GM19324 (cell line): ENCODE measurements at regions not wholly inside any gene's neighbourhood (a gene's known extent, or its start where the extent isn't known, plus 50 kb on each side); places are given as distances from the start of the nearest gene placed in this dataset.

ENCODE experiments used
- ATAC-seq: cut with Tn5 transposase; IDR thresholded peaks from one replicate; pipeline ENCODE4 v1.9.1; 2021; ENCODE audit warnings: mild to moderate bottlenecking, moderate library complexity; ENCODE audit not compliant: unreplicated experiment, low FRiP score

- no peak for ATAC-seq
Observed at GRCh38 chr13:48146636-48147035, 51.7 kb upstream of the MED4 start.

- ATAC-seq, result no peak
Observed at GRCh38 chr13:48146122-48146521, 51.2 kb upstream of the MED4 start.
